ENCODE measurements at regions not wholly inside any gene's neighbourhood (a gene's known extent, or its start where the extent isn't known, plus 50 kb on each side); places are given as distances from the start of the nearest gene placed in this dataset.

GRCh38 chr2:164386231-164386630, 235.1 kb downstream of the GRB14 start:
- Histone ChIP-seq H4K20me1 (ENCODE audit: insufficient read depth, low read length) (no peaks in the 10 kb centered on the region), H2BK15ac (ENCODE audit: low read depth, low read length) (no peak overlapping the region), H4K8ac (ENCODE audit: low read depth in 2 of 2, low read length in 2 of 2) (no peak overlapping the region), H3K18ac (ENCODE audit: low read depth, low read length) (no peak overlapping the region), H3K79me1 (ENCODE audit: low read depth in 1 of 2, low read length in 2 of 2) (no peaks in the 10 kb centered on the region), H2AK9ac (replicated peaks; ENCODE audit: low read depth, low read length, poor library complexity) (no peak overlapping the region), H4K5ac (ENCODE audit: low read depth, low read length) (no peak overlapping the region), H3K23ac (ENCODE audit: low read depth, low read length) (no peak overlapping the region), H3K36me3 (ENCODE audit: control insufficient read depth, insufficient read depth, low read length) (no peaks in the 10 kb centered on the region), H2BK5ac (ENCODE audit: low read depth, low read length, poor library complexity, severe bottlenecking) (no peak overlapping the region), H3K56ac (ENCODE audit: extremely low read depth, insufficient read depth, low read length) (no peak overlapping the region), H3K14ac (replicated peaks; ENCODE audit: low read depth, low read length) (no peak overlapping the region), H3K27me3 (ENCODE audit: control insufficient read depth, insufficient read depth, low read length) (no peaks in the 10 kb centered on the region), H3K9me3 (ENCODE audit: control insufficient read depth, insufficient read depth, low read length) (peaks cover 2% of the 10 kb centered on the region), H2AK5ac (ENCODE audit: low read depth, low read length) (no peak overlapping the region), H3K4ac (ENCODE audit: low read depth, low read length) (no peak overlapping the region), H3K27ac (ENCODE audit: insufficient read depth, low read length) (no peak overlapping the region), H2BK20ac (ENCODE audit: low read depth, low read length) (no peak overlapping the region), H3K9ac (ENCODE audit: low read depth, low read length) (no peak overlapping the region), H2AFZ (replicated peaks; ENCODE audit: low read length, poor library complexity) (no peak overlapping the region), H3K4me1 (ENCODE audit: control insufficient read depth, insufficient read depth, low read length) (no peaks in the 10 kb centered on the region), H3K4me3 (ENCODE audit: insufficient read depth, low read depth, low read length) (no peak overlapping the region), H3K4me2 (ENCODE audit: low read depth, low read length) (no peak overlapping the region), H4K91ac (ENCODE audit: insufficient read depth, low read depth, low read length) (no peak overlapping the region), H3K9me1 (ENCODE audit: insufficient read depth, low read length) (no peaks in the 10 kb centered on the region), H2BK120ac (ENCODE audit: low read depth, low read length) (no peak overlapping the region)
- DNase-seq (peak; percentile 13), ATAC-seq (ENCODE audit: low read depth) (no peak)
- BruUV-seq (replicated peaks) = no TSS peak
- in situ Hi-C loops (cut with MboI; ENCODE audit: low sequenced_read_pairs) = no loop called here
- dilution Hi-C loops (cut with HindIII; ENCODE audit: low sequenced_read_pairs, unreplicated experiment) = no loop called here
- intact Hi-C loops (cut with micrococcal nuclease) = no loop called here
- POLR2A ChIA-PET (ENCODE audit: unreplicated experiment) = no interaction called here
- 29% methylated on average over 1 of the region's 5 CpGs; no CpG with 5 or more reads in 1 of the 2 experiments for WGBS, 2 experiments (ENCODE audit: extremely low coverage in 2 of 2, insufficient read length in 1 of 2)
- no peak for TF ChIP-seq MAZ (IDR thresholded peaks at IDR 0.05; ENCODE audit: borderline replicate concordance, low read depth, low read length)
- no peak for TF ChIP-seq CEBPB (IDR thresholded peaks at IDR 0.05; ENCODE audit: low read depth, low read length)
- no peak for TF ChIP-seq POLR2A (IDR thresholded peaks at IDR 0.05; ENCODE audit: low read depth, low read length)
- TF ChIP-seq RFX5 (IDR thresholded peaks at IDR 0.05; ENCODE audit: low read depth, low read length) = no peak
- no peak for TF ChIP-seq SMC3 (IDR thresholded peaks at IDR 0.05; ENCODE audit: low read depth, low read length)
- TF ChIP-seq RCOR1 (IDR thresholded peaks at IDR 0.05; ENCODE audit: insufficient replicate concordance, low read length) = no peak
- TF ChIP-seq, protein P1, sequence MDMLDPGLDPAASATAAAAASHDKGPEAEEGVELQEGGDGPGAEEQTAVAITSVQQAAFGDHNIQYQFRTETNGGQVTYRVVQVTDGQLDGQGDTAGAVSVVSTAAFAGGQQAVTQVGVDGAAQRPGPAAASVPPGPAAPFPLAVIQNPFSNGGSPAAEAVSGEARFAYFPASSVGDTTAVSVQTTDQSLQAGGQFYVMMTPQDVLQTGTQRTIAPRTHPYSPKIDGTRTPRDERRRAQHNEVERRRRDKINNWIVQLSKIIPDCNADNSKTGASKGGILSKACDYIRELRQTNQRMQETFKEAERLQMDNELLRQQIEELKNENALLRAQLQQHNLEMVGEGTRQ (IDR thresholded peaks at IDR 0.05; ENCODE audit: low read depth, low read length) = no peak
- no peak for TF ChIP-seq CTCF (conservative IDR thresholded peaks at IDR 0.05; ENCODE audit: low read depth, low read length)
- TF ChIP-seq ELK1 (IDR thresholded peaks at IDR 0.05; ENCODE audit: borderline replicate concordance, low read depth, low read length) = no peak
- no peak for TF ChIP-seq CHD1 (IDR thresholded peaks at IDR 0.05; ENCODE audit: low read depth, low read length)
- TF ChIP-seq MXI1 (IDR thresholded peaks at IDR 0.05; ENCODE audit: borderline replicate concordance, low read depth, low read length) = no peak
- TF ChIP-seq BHLHE40 (IDR thresholded peaks at IDR 0.05; ENCODE audit: low read depth, low read length) = no peak
- no peak for TF ChIP-seq MAFK (IDR thresholded peaks at IDR 0.05; ENCODE audit: low read depth, low read length)
- CTCF ChIA-PET = no interaction called here

All from IMR-90 (cell line).